Bronchial epithelial cell (primary cell): ENCODE measurements at regions not wholly inside any gene's neighbourhood (a gene's known extent, or its start where the extent isn't known, plus 50 kb on each side); places are given as distances from the start of the nearest gene placed in this dataset.

Experiments used
- DNase-seq: peaks from one replicate; pipeline ENCODE4 v3.0.0-alpha.2; 2010; ENCODE audit warnings: low read depth
- FAIRE-seq: peaks from 2 replicates; lab custom pipeline; 2011; peaks lifted over from hg19 to GRCh38; lab: Jason Lieb, UNC
- H3K27me3 ChIP-seq: 2 replicates; pipeline ENCODE4 v1.5.1; 2011; ENCODE audit warnings: low read length; ENCODE audit not compliant: control insufficient read depth, insufficient read depth
- H3K36me3 ChIP-seq: 2 replicates; pipeline ENCODE4 v1.5.1; 2011; ENCODE audit warnings: low read length; ENCODE audit not compliant: control insufficient read depth, insufficient read depth
- H3K4me3 ChIP-seq: 2 replicates; pipeline ENCODE4 v1.5.1; 2011; ENCODE audit warnings: mild to moderate bottlenecking, low read depth, low read length, control low read depth
- CTCF ChIP-seq: IDR thresholded peaks from 2 replicates; pipeline ENCODE4 v1.5.1; 2011; ENCODE audit warnings: mild to moderate bottlenecking, moderate library complexity, low read length, control low read depth, inconsistent platforms; ENCODE audit not compliant: insufficient read depth, severe bottlenecking

GRCh38 chr1:235019961-235020360 lies 108.7 kb downstream of the TOMM20 start:
- Histone ChIP-seq H3K4me3 (no peak overlapping the region), H3K27me3 (no peaks in the 10 kb centered on the region), H3K36me3 (no peaks in the 10 kb centered on the region)
- FAIRE-seq (no peak), DNase-seq (no peak)
- no peak for TF ChIP-seq CTCF

GRCh38 chr1:235019471-235019870 lies 109.2 kb downstream of the TOMM20 start:
- peak; percentile 74 for DNase-seq
- no peaks in the 10 kb centered on the region for H3K36me3 ChIP-seq
- no peak overlapping the region for H3K4me3 ChIP-seq
- TF ChIP-seq CTCF, result no peak
- no peaks in the 10 kb centered on the region for H3K27me3 ChIP-seq
- FAIRE-seq, result no peak

- H3K4me3 ChIP-seq, result no peak overlapping the region
- no peaks in the 10 kb centered on the region for H3K36me3 ChIP-seq
- DNase-seq (no peak), FAIRE-seq (no peak)
- no peak for TF ChIP-seq CTCF
- no peaks in the 10 kb centered on the region for H3K27me3 ChIP-seq
Observed at GRCh38 chr1:235018720-235019444, 109.8 kb downstream of the TOMM20 start.

- no peak overlapping the region for H3K4me3 ChIP-seq
- FAIRE-seq (peak; percentile 58), DNase-seq (peak; percentile 99)
- H3K36me3 ChIP-seq, result no peaks in the 10 kb centered on the region
- no peaks in the 10 kb centered on the region for H3K27me3 ChIP-seq
- TF ChIP-seq CTCF, result no peak
Observed at GRCh38 chr1:235018161-235018560, 110.5 kb downstream of the TOMM20 start.

- no peaks in the 10 kb centered on the region for H3K27me3 ChIP-seq
- DNase-seq, result peak; percentile 60
- no peak for FAIRE-seq
Observed at GRCh38 chr1:235017719-235018118, 110.9 kb downstream of the TOMM20 start.

More at GRCh38 chr1:235017719-235018118, 110.9 kb downstream of the TOMM20 start:
- no peak for TF ChIP-seq CTCF
- Histone ChIP-seq H3K4me3 (no peak overlapping the region), H3K36me3 (no peaks in the 10 kb centered on the region)
